ENCODE measurements at regions not wholly inside any gene's neighbourhood (a gene's known extent, or its start where the extent isn't known, plus 50 kb on each side); places are given as distances from the start of the nearest gene placed in this dataset.

- 0% methylated on average over 5 of the region's 5 CpGs for WGBS (ENCODE audit: insufficient coverage, low coverage, missing lambda C conversion rate)
- intact Hi-C loops (cut with micrococcal nuclease) (loop anchor here (2.0 to 10.0 kb wide), 2 partner anchors 419 to 795 kb away; no protein-coding TSS in a partner anchor), in situ Hi-C loops (cut with MboI) (no loop called here)
- Histone ChIP-seq H3K9me1 (ENCODE audit: control insufficient read depth, insufficient read depth, low read length) (no peaks in the 10 kb centered on the region), H3K9ac (ENCODE audit: insufficient read depth in 1 of 2, low read depth in 2 of 2, low read length in 2 of 2) (no peak overlapping the region), H3K27me3 (ENCODE audit: control insufficient read depth in 2 of 2, insufficient read depth in 2 of 2, low read length in 2 of 2) (no peaks in the 10 kb centered on the region), H3K4me3 (no peak overlapping the region), H3K27ac (ENCODE audit: extremely low read depth, low read depth, low read length) (no peak overlapping the region), H2AFZ (ENCODE audit: low read depth, low read length) (no peak overlapping the region), H3K36me3 (ENCODE audit: control insufficient read depth, insufficient read depth, low read length) (no peaks in the 10 kb centered on the region), H3K79me2 (ENCODE audit: control insufficient read depth, insufficient read depth, low read length) (no peaks in the 10 kb centered on the region), H4K20me1 (replicated peaks; ENCODE audit: control insufficient read depth, insufficient read depth, low read length) (no peaks in the 10 kb centered on the region), H3K9me3 (replicated peaks; ENCODE audit: control insufficient read depth, insufficient read depth, low read depth, low read length) (no peaks in the 10 kb centered on the region), H3K4me2 (ENCODE audit: insufficient read depth, low read length) (no peak overlapping the region), H3K4me1 (replicated peaks in 1 of 2; ENCODE audit: control insufficient read depth in 2 of 2, insufficient read depth in 2 of 2, low read length in 2 of 2) (no peaks in the 10 kb centered on the region)
- CTCF ChIA-PET (ENCODE audit: low intra/inter-chr PET ratio) = no interaction called here
- DNase-seq (ENCODE audit: extremely low read depth in 1 of 4, low spot score in 3 of 4) (peak; percentile 40 to 58 (median 48)), FAIRE-seq (no peak), ATAC-seq (peak; percentile 56; the same call in 2 of the 3 replicates)
- no peak for TF ChIP-seq SMAD3 (CRISPR knock-in tag; conservative IDR thresholded peaks at IDR 0.05)
- TF ChIP-seq RAD21 (CRISPR knock-in tag; conservative IDR thresholded peaks at IDR 0.05 in 1 of 2, IDR thresholded peaks at IDR 0.05 in 1 of 2) = peak; percentile 22 to 26; a peak in 2 of 4 replicates
- peak; percentile 31 to 47 (median 36); a peak in 5 of 6 replicates for TF ChIP-seq CTCF (IDR thresholded peaks at IDR 0.05 in 2 of 3, conservative IDR thresholded peaks at IDR 0.05 in 1 of 3; ENCODE audit: insufficient read depth in 2 of 3, low read depth in 1 of 3, low read length in 3 of 3)
- POLR2A ChIA-PET = no interaction called here
- BruUV-seq (replicated peaks) = no TSS peak
These were observed 414.0 kb downstream of the GJA1 start for GRCh38 chr6:121849477-121849876.

GRCh38 chr6:121851056-121851455 lies 415.6 kb downstream of the GJA1 start:
- no peak overlapping the region for H3K9ac ChIP-seq (ENCODE audit: insufficient read depth in 1 of 2, low read depth in 2 of 2, low read length in 2 of 2)
- H3K9me3 ChIP-seq (replicated peaks; ENCODE audit: control insufficient read depth, insufficient read depth, low read depth, low read length) = no peaks in the 10 kb centered on the region
- H3K36me3 ChIP-seq (ENCODE audit: control insufficient read depth, insufficient read depth, low read length) = no peaks in the 10 kb centered on the region
- in situ Hi-C loops (cut with MboI) = no loop called here
- no peak for ATAC-seq
- FAIRE-seq = no peak
- CTCF ChIA-PET (ENCODE audit: low intra/inter-chr PET ratio) = no interaction called here
- no peaks in the 10 kb centered on the region for H3K79me2 ChIP-seq (ENCODE audit: control insufficient read depth, insufficient read depth, low read length)
- no peak overlapping the region for H2AFZ ChIP-seq (ENCODE audit: low read depth, low read length)
- POLR2A ChIA-PET = no interaction called here
- no peaks in the 10 kb centered on the region for H4K20me1 ChIP-seq (replicated peaks; ENCODE audit: control insufficient read depth, insufficient read depth, low read length)
- no peak overlapping the region for H3K4me3 ChIP-seq
- no peaks in the 10 kb centered on the region for H3K4me1 ChIP-seq (replicated peaks in 1 of 2; ENCODE audit: control insufficient read depth in 2 of 2, insufficient read depth in 2 of 2, low read length in 2 of 2)
- DNase-seq (ENCODE audit: extremely low read depth in 1 of 4, low spot score in 3 of 4) = no peak
- WGBS (ENCODE audit: insufficient coverage, low coverage, missing lambda C conversion rate) = 0% methylated on average over 2 of the region's 2 CpGs
- BruUV-seq (replicated peaks) = no TSS peak
- no peaks in the 10 kb centered on the region for H3K27me3 ChIP-seq (ENCODE audit: control insufficient read depth in 2 of 2, insufficient read depth in 2 of 2, low read length in 2 of 2)
- intact Hi-C loops (cut with micrococcal nuclease) = no loop called here
- no peak overlapping the region for H3K4me2 ChIP-seq (ENCODE audit: insufficient read depth, low read length)
- H3K27ac ChIP-seq (ENCODE audit: extremely low read depth, low read depth, low read length) = no peak overlapping the region
- no peaks in the 10 kb centered on the region for H3K9me1 ChIP-seq (ENCODE audit: control insufficient read depth, insufficient read depth, low read length)
- TF ChIP-seq THRAP3 (IDR thresholded peaks at IDR 0.05; ENCODE audit: borderline replicate concordance) (no peak), PHTF2 (CRISPR knock-in tag; IDR thresholded peaks at IDR 0.05) (no peak), ZKSCAN3 (CRISPR knock-in tag; IDR thresholded peaks at IDR 0.05) (no peak), FOXK1 (CRISPR knock-in tag; IDR thresholded peaks at IDR 0.05; ENCODE audit: borderline replicate concordance) (no peak), HDGF (IDR thresholded peaks at IDR 0.05) (no peak), ZBTB7A (IDR thresholded peaks at IDR 0.05; ENCODE audit: borderline replicate concordance, control insufficient read depth, low read depth, low read length) (no peak), PML (IDR thresholded peaks at IDR 0.05; ENCODE audit: low read length) (no peak), DIDO1 (tag; IDR thresholded peaks at IDR 0.05; ENCODE audit: low read depth) (no peak), FOXK2 (conservative IDR thresholded peaks at IDR 0.05 in 1 of 2, IDR thresholded peaks at IDR 0.05 in 1 of 2; ENCODE audit: low read depth in 2 of 2) (no peak), ZNF740 (CRISPR knock-in tag; IDR thresholded peaks at IDR 0.05) (no peak), ZNF740 (tag; IDR thresholded peaks at IDR 0.05) (no peak)

Measured in K562 (cell line).